Immature natural killer cell (primary cell): ENCODE measurements at regions not wholly inside any gene's neighbourhood (a gene's known extent, or its start where the extent isn't known, plus 50 kb on each side); places are given as distances from the start of the nearest gene placed in this dataset.
"Not testable (repeated sequence)": the region's sequence is repeated elsewhere in the genome, so short reads cannot be mapped to it uniquely, and the experiment has no call there.

Experiments used
- DNase-seq, 3 donors: peaks; one replicate each; pipeline ENCODE4 v3.0.0; 2022; ENCODE audit warnings: mixed read lengths in 1 of 3
- H3K27ac Mint-ChIP-seq, 6 donors: one replicate each; pipeline ENCODE4 v1.8.0; 2020; ENCODE audit warnings: mixed read lengths in 6 of 6, mild to moderate bottlenecking in 5 of 6, inconsistent platforms in 4 of 6, moderate library complexity in 3 of 6
- H3K27me3 Mint-ChIP-seq, 3 donors: one replicate each; pipeline ENCODE4 v1.8.0; 2020 to 2021; ENCODE audit warnings: low read depth in 3 of 3, mild to moderate bottlenecking in 3 of 3, mixed read lengths in 3 of 3, moderate library complexity in 3 of 3, inconsistent platforms in 1 of 3
- H3K36me3 Mint-ChIP-seq, 3 donors: one replicate each; pipeline ENCODE4 v1.8.0; 2020; ENCODE audit warnings: mixed read lengths in 3 of 3, inconsistent platforms in 2 of 3, mild to moderate bottlenecking in 2 of 3
- H3K4me1 Mint-ChIP-seq, 2 donors: one replicate each; pipeline ENCODE4 v1.8.0; 2020; ENCODE audit warnings: inconsistent platforms in 2 of 2, mild to moderate bottlenecking in 2 of 2, mixed read lengths in 2 of 2, moderate library complexity in 1 of 2
- H3K4me3 Mint-ChIP-seq, 5 donors: one replicate each; pipeline ENCODE4 v1.8.0; 2020; ENCODE audit warnings: mild to moderate bottlenecking in 5 of 5, mixed read lengths in 5 of 5, inconsistent platforms in 3 of 5, moderate library complexity in 3 of 5
- H3K9me3 Mint-ChIP-seq, 6 donors: one replicate each; pipeline ENCODE4 v1.8.0; 2020; ENCODE audit warnings: mild to moderate bottlenecking in 6 of 6, mixed read lengths in 6 of 6, inconsistent platforms in 4 of 6, moderate library complexity in 3 of 6

- H3K4me3 Mint-ChIP-seq, H3K36me3 Mint-ChIP-seq, H3K9me3 Mint-ChIP-seq, H3K27me3 Mint-ChIP-seq, DNase-seq: not testable (repeated sequence)
- Mint-ChIP-seq H3K4me1 (peaks cover 15 to 21% of the 10 kb centered on the region in 2 donors), H3K27ac (peak overlapping the region in 4 of 6 donors; percentile 46 to 82 (median 64))
These were observed 1048.3 kb downstream of the BCL11B start for GRCh38 chr14:98223710-98224109.

GRCh38 chr14:98226411-98226810 is 1045.6 kb downstream of the BCL11B start:
- peaks cover 15 to 21% of the 10 kb centered on the region in 2 donors for H3K4me1 Mint-ChIP-seq

GRCh38 chr14:98227000-98227726 is 1044.8 kb downstream of the BCL11B start:
- peak overlapping the region in 5 of 6 donors; percentile 31 to 91 (median 57) for H3K27ac Mint-ChIP-seq
- peaks cover 0 to 2% (median 2%) of the 10 kb centered on the region in 3 donors for H3K27me3 Mint-ChIP-seq
- peak overlapping the region in 2 of 5 donors; percentile 7 to 29 for H3K4me3 Mint-ChIP-seq

More at GRCh38 chr14:98226411-98226810, 1045.6 kb downstream of the BCL11B start:
- Mint-ChIP-seq H3K27me3 (peaks cover 0 to 2% (median 2%) of the 10 kb centered on the region in 3 donors), H3K36me3 (no peaks in the 10 kb centered on the region), H3K27ac (peak overlapping the region in 1 of 6 donors; percentile 91), H3K4me3 (no peak overlapping the region), H3K9me3 (no peaks in the 10 kb centered on the region)
- no peak for DNase-seq

GRCh38 chr14:98227727-98228111 is 1044.3 kb downstream of the BCL11B start:
- DNase-seq, result no peak
- Mint-ChIP-seq H3K27ac (peak overlapping the region in 4 of 6 donors; percentile 31 to 91 (median 64)), H3K36me3 (no peaks in the 10 kb centered on the region), H3K4me1 (peaks cover 15 to 17% of the 10 kb centered on the region in 2 donors), H3K4me3 (peak overlapping the region in 1 of 5 donors; percentile 29), H3K27me3 (peaks cover 0 to 2% (median 2%) of the 10 kb centered on the region in 3 donors), H3K9me3 (no peaks in the 10 kb centered on the region)

More at GRCh38 chr14:98227000-98227726, 1044.8 kb downstream of the BCL11B start:
- DNase-seq, result peak in 1 of 3 donors; percentile 24
- Mint-ChIP-seq H3K36me3 (no peaks in the 10 kb centered on the region), H3K4me1 (peaks cover 15 to 21% of the 10 kb centered on the region in 2 donors), H3K9me3 (no peaks in the 10 kb centered on the region)

GRCh38 chr14:98229656-98230366 is 1042.2 kb downstream of the BCL11B start:
- no peaks in the 10 kb centered on the region for H3K9me3 Mint-ChIP-seq
- H3K27ac Mint-ChIP-seq, result no peak overlapping the region
- no peak overlapping the region for H3K4me3 Mint-ChIP-seq
- peaks cover 0 to 3% of the 10 kb centered on the region in 2 donors for H3K4me1 Mint-ChIP-seq
- DNase-seq, result no peak
- H3K27me3 Mint-ChIP-seq, result peaks cover 1 to 3% (median 2%) of the 10 kb centered on the region in 3 donors
- H3K36me3 Mint-ChIP-seq, result no peaks in the 10 kb centered on the region

GRCh38 chr14:98230411-98230810 is 1041.6 kb downstream of the BCL11B start:
- Mint-ChIP-seq H3K4me1 (peaks cover 0 to 3% of the 10 kb centered on the region in 2 donors), H3K36me3 (no peaks in the 10 kb centered on the region), H3K9me3 (no peaks in the 10 kb centered on the region), H3K27me3 (peaks cover 1 to 4% (median 2%) of the 10 kb centered on the region in 3 donors), H3K4me3 (no peak overlapping the region), H3K27ac (no peak overlapping the region)
- no peak for DNase-seq

GRCh38 chr14:98231210-98231609 is 1040.8 kb downstream of the BCL11B start:
- Mint-ChIP-seq H3K4me3 (no peak overlapping the region), H3K9me3 (no peaks in the 10 kb centered on the region), H3K36me3 (no peaks in the 10 kb centered on the region), H3K4me1 (peaks cover 0 to 3% of the 10 kb centered on the region in 2 donors), H3K27me3 (peaks cover 2 to 4% (median 3%) of the 10 kb centered on the region in 3 donors), H3K27ac (no peak overlapping the region)
- no peak for DNase-seq

GRCh38 chr14:98233656-98234055 is 1038.3 kb downstream of the BCL11B start:
- H3K27me3 Mint-ChIP-seq, result peaks cover 2 to 6% (median 3%) of the 10 kb centered on the region in 3 donors
- H3K36me3 Mint-ChIP-seq, result no peaks in the 10 kb centered on the region
- no peaks in the 10 kb centered on the region for H3K9me3 Mint-ChIP-seq
- no peak overlapping the region for H3K4me3 Mint-ChIP-seq
- no peak overlapping the region for H3K27ac Mint-ChIP-seq
- DNase-seq, result no peak
- H3K4me1 Mint-ChIP-seq, result no peaks in the 10 kb centered on the region

- no peak overlapping the region for H3K27ac Mint-ChIP-seq
- peaks cover 2 to 8% (median 3%) of the 10 kb centered on the region in 3 donors for H3K27me3 Mint-ChIP-seq
- H3K36me3 Mint-ChIP-seq, result no peaks in the 10 kb centered on the region
- no peak for DNase-seq
- H3K4me3 Mint-ChIP-seq, result no peak overlapping the region
- no peaks in the 10 kb centered on the region for H3K9me3 Mint-ChIP-seq
- no peaks in the 10 kb centered on the region for H3K4me1 Mint-ChIP-seq
These were observed 1037.8 kb downstream of the BCL11B start for GRCh38 chr14:98234208-98234607.

GRCh38 chr14:98236314-98236713 is 1035.7 kb downstream of the BCL11B start:
- Mint-ChIP-seq H3K27ac (no peak overlapping the region), H3K27me3 (peaks cover 0 to 9% (median 3%) of the 10 kb centered on the region in 3 donors), H3K4me3 (no peak overlapping the region), H3K4me1 (no peaks in the 10 kb centered on the region), H3K36me3 (no peaks in the 10 kb centered on the region), H3K9me3 (no peaks in the 10 kb centered on the region)
- DNase-seq, result no peak

GRCh38 chr14:98237939-98238338 is 1034.1 kb downstream of the BCL11B start:
- peaks cover 2 to 9% (median 3%) of the 10 kb centered on the region in 3 donors for H3K27me3 Mint-ChIP-seq
- no peak for DNase-seq
- H3K9me3 Mint-ChIP-seq, result no peaks in the 10 kb centered on the region
- H3K27ac Mint-ChIP-seq, result no peak overlapping the region
- H3K4me1 Mint-ChIP-seq, result no peaks in the 10 kb centered on the region
- no peak overlapping the region for H3K4me3 Mint-ChIP-seq
- H3K36me3 Mint-ChIP-seq, result no peaks in the 10 kb centered on the region

- H3K9me3 Mint-ChIP-seq, result no peaks in the 10 kb centered on the region
- H3K36me3 Mint-ChIP-seq, result no peaks in the 10 kb centered on the region
- H3K4me3 Mint-ChIP-seq, result no peak overlapping the region
- no peak overlapping the region for H3K27ac Mint-ChIP-seq
- H3K4me1 Mint-ChIP-seq, result peaks cover 10 to 12% of the 10 kb centered on the region in 2 donors
- DNase-seq, result no peak
- H3K27me3 Mint-ChIP-seq, result peaks cover 1 to 6% (median 2%) of the 10 kb centered on the region in 3 donors
These were observed 1031.6 kb downstream of the BCL11B start for GRCh38 chr14:98240376-98240775.

GRCh38 chr14:98242903-98243302 is 1029.1 kb downstream of the BCL11B start:
- Mint-ChIP-seq H3K4me1 (peaks cover 10 to 12% of the 10 kb centered on the region in 2 donors), H3K4me3 (no peak overlapping the region), H3K36me3 (no peaks in the 10 kb centered on the region), H3K27ac (no peak overlapping the region), H3K27me3 (peaks cover 0 to 11% (median 2%) of the 10 kb centered on the region in 3 donors), H3K9me3 (no peaks in the 10 kb centered on the region)
- DNase-seq, result no peak

- no peak for DNase-seq
- Mint-ChIP-seq H3K36me3 (no peaks in the 10 kb centered on the region), H3K9me3 (no peaks in the 10 kb centered on the region), H3K4me1 (peaks cover 10 to 12% of the 10 kb centered on the region in 2 donors), H3K27ac (no peak overlapping the region), H3K27me3 (peaks cover 0 to 8% (median 2%) of the 10 kb centered on the region in 3 donors), H3K4me3 (no peak overlapping the region)
These were observed 1028.7 kb downstream of the BCL11B start for GRCh38 chr14:98243332-98243731.
